ENCODE measurements at regions not wholly inside any gene's neighbourhood (a gene's known extent, or its start where the extent isn't known, plus 50 kb on each side); places are given as distances from the start of the nearest gene placed in this dataset.

GRCh38 chr4:107220976-107221375 is 184.9 kb upstream of the DKK2 start:
- Histone ChIP-seq H3K4me3 (no peak overlapping the region), H3K36me3 (no peaks in the 10 kb centered on the region), H3K27ac (no peak overlapping the region), H3K4me1 (no peaks in the 10 kb centered on the region), H3K9me3 (no peaks in the 10 kb centered on the region), H3K27me3 (no peaks in the 10 kb centered on the region)
- TF ChIP-seq EP300 (IDR thresholded peaks at IDR 0.05) (no peak), POLR2AphosphoS5 (IDR thresholded peaks at IDR 0.05) (no peak), POLR2A (IDR thresholded peaks at IDR 0.05) (no peak)
- TF ChIP-seq, protein P1, sequence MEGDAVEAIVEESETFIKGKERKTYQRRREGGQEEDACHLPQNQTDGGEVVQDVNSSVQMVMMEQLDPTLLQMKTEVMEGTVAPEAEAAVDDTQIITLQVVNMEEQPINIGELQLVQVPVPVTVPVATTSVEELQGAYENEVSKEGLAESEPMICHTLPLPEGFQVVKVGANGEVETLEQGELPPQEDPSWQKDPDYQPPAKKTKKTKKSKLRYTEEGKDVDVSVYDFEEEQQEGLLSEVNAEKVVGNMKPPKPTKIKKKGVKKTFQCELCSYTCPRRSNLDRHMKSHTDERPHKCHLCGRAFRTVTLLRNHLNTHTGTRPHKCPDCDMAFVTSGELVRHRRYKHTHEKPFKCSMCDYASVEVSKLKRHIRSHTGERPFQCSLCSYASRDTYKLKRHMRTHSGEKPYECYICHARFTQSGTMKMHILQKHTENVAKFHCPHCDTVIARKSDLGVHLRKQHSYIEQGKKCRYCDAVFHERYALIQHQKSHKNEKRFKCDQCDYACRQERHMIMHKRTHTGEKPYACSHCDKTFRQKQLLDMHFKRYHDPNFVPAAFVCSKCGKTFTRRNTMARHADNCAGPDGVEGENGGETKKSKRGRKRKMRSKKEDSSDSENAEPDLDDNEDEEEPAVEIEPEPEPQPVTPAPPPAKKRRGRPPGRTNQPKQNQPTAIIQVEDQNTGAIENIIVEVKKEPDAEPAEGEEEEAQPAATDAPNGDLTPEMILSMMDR (IDR thresholded peaks at IDR 0.05) = no peak
- no peak for DNase-seq
- intact Hi-C loops (cut with DNase I) = no loop called here

DNA sequence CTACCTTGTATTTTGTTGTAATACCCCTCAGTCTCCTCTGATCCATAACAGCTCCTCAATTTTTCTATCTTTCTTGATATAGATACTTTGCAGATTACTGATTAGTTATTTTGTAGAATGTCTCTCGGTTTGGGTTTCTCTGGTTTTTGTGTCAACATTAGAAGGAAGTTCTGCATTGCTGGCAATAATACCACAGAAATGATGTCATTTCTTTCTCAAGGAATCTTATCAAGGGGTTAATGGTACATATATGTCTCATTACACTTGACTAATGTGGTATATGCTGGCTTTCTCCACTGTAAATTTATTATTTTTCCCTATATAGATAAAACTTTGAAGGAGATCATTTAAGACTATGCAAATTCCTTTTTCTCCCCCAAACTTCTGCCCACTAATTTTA is 183.6 kb upstream of the DKK2 start:
- Histone ChIP-seq H3K27ac (no peak overlapping the region), H3K27me3 (no peaks in the 10 kb centered on the region), H3K9me3 (no peaks in the 10 kb centered on the region), H3K4me1 (no peaks in the 10 kb centered on the region), H3K4me3 (no peak overlapping the region), H3K36me3 (no peaks in the 10 kb centered on the region)
- no peak for DNase-seq
- intact Hi-C loops (cut with DNase I) = no loop called here
- WGBS, 2 donors = 44 to 68% methylated on average over 1 of the region's 1 CpG
- TF ChIP-seq EP300 (IDR thresholded peaks at IDR 0.05) (no peak), POLR2AphosphoS5 (IDR thresholded peaks at IDR 0.05) (no peak), POLR2A (IDR thresholded peaks at IDR 0.05) (no peak)
- TF ChIP-seq, protein P1 (IDR thresholded peaks at IDR 0.05) = no peak

- Histone ChIP-seq H3K4me1 (peaks cover 0 to 6% (median 2%) of the 10 kb centered on the region in 4 donors), H3K9me3 (no peaks in the 10 kb centered on the region), H3K36me3 (no peaks in the 10 kb centered on the region), H3K27ac (no peak overlapping the region), H3K27me3 (no peaks in the 10 kb centered on the region), H3K4me3 (no peak overlapping the region)
- intact Hi-C loops (cut with DNase I) = no loop called here
- no peak for TF ChIP-seq EP300 (IDR thresholded peaks at IDR 0.05)
- no peak for TF ChIP-seq POLR2A (IDR thresholded peaks at IDR 0.05)
- TF ChIP-seq, protein P1 (IDR thresholded peaks at IDR 0.05) = no peak
- no peak for TF ChIP-seq POLR2AphosphoS5 (IDR thresholded peaks at IDR 0.05)
- DNase-seq = no peak
These were observed 180.3 kb upstream of the DKK2 start for GRCh38 chr4:107216379-107216778.

- TF ChIP-seq, protein P1 (IDR thresholded peaks at IDR 0.05) = no peak
- TF ChIP-seq POLR2A (IDR thresholded peaks at IDR 0.05) (no peak), POLR2AphosphoS5 (IDR thresholded peaks at IDR 0.05) (no peak), EP300 (IDR thresholded peaks at IDR 0.05) (no peak)
- no peaks in the 10 kb centered on the region for H3K9me3 ChIP-seq
These were observed 179.1 kb upstream of the DKK2 start for GRCh38 chr4:107215222-107215621.

DNA sequence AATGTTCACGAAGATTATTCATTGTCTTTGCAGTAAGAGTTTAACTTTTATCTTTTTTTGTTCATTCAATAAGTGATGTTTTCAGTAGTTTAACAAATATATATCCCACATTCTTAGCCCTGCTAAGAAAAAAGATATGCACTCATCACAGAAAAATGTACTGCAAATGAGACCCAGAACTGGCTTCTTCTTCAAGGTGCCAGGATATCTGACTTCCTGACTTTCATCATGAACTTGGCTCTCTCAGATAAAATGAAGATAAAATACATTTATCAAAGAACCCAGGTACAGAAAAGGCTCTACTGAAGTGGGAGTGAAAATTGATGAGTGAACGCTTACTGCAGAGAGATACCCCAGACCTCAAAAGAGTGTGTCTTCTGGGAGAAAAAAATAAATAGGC is 177.8 kb upstream of the DKK2 start:
- Histone ChIP-seq H3K36me3 (no peaks in the 10 kb centered on the region), H3K4me3 (no peak overlapping the region), H3K27ac (no peak overlapping the region), H3K27me3 (no peaks in the 10 kb centered on the region), H3K4me1 (peaks cover 0 to 11% (median 4%) of the 10 kb centered on the region in 4 donors), H3K9me3 (no peaks in the 10 kb centered on the region)
- TF ChIP-seq POLR2A (IDR thresholded peaks at IDR 0.05) (no peak), EP300 (IDR thresholded peaks at IDR 0.05) (no peak), POLR2AphosphoS5 (IDR thresholded peaks at IDR 0.05) (no peak)
- TF ChIP-seq, protein P1 (IDR thresholded peaks at IDR 0.05) = no peak
- no peak for DNase-seq
- intact Hi-C loops (cut with DNase I) = no loop called here
- WGBS, 2 donors = 89 to 95% methylated on average over 2 of the region's 2 CpGs

More at GRCh38 chr4:107215222-107215621, 179.1 kb upstream of the DKK2 start:
- 93 to 95% methylated on average over 1 of the region's 1 CpG for WGBS, 2 donors
- no peaks in the 10 kb centered on the region for H3K27me3 ChIP-seq
- no peak overlapping the region for H3K4me3 ChIP-seq
- no peaks in the 10 kb centered on the region for H3K36me3 ChIP-seq
- H3K4me1 ChIP-seq = peaks cover 0 to 11% (median 4%) of the 10 kb centered on the region in 4 donors
- DNase-seq = no peak
- intact Hi-C loops (cut with DNase I) = no loop called here
- no peak overlapping the region for H3K27ac ChIP-seq
